ENCODE measurements at regions not wholly inside any gene's neighbourhood (a gene's known extent, or its start where the extent isn't known, plus 50 kb on each side); places are given as distances from the start of the nearest gene placed in this dataset.

DNA sequence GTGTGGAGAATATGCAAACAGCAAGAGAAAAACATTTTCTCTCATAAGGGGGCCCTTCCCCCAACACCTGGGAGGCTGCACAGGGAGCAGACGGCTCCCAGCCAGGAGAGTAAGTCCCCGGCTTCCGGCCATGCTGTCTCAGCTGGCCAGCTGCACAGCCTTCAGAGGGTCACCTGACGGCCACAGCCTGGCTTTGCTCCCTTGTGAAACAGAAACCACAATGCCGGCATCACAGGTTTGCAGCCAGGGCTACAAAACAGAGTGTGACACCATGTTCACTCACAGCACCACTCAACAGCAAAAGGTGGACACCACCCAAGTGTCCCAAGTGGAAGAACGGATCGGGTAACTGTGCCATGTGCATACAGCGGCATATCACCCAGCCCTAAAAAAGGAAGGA lies 86.9 kb upstream of the GPC1 start:
- TF ChIP-seq, protein P1, sequence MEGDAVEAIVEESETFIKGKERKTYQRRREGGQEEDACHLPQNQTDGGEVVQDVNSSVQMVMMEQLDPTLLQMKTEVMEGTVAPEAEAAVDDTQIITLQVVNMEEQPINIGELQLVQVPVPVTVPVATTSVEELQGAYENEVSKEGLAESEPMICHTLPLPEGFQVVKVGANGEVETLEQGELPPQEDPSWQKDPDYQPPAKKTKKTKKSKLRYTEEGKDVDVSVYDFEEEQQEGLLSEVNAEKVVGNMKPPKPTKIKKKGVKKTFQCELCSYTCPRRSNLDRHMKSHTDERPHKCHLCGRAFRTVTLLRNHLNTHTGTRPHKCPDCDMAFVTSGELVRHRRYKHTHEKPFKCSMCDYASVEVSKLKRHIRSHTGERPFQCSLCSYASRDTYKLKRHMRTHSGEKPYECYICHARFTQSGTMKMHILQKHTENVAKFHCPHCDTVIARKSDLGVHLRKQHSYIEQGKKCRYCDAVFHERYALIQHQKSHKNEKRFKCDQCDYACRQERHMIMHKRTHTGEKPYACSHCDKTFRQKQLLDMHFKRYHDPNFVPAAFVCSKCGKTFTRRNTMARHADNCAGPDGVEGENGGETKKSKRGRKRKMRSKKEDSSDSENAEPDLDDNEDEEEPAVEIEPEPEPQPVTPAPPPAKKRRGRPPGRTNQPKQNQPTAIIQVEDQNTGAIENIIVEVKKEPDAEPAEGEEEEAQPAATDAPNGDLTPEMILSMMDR (IDR thresholded peaks at IDR 0.05; ENCODE audit: insufficient read depth, low read depth, low read length), result no peak
- no peak for TF ChIP-seq EZH2 (IDR thresholded peaks at IDR 0.05; ENCODE audit: insufficient read depth, low read length)

Measured in astrocyte (in vitro differentiated cells and primary cell).